ENCODE measurements at regions not wholly inside any gene's neighbourhood (a gene's known extent, or its start where the extent isn't known, plus 50 kb on each side); places are given as distances from the start of the nearest gene placed in this dataset. TPM values are rescaled to one million over a fixed set of nuclear protein-coding genes. Genes with fewer than 3 reads are reported as not detected.
"Not testable (repeated sequence)": the region's sequence is repeated elsewhere in the genome, so short reads cannot be mapped to it uniquely, and the experiment has no call there.

DNA sequence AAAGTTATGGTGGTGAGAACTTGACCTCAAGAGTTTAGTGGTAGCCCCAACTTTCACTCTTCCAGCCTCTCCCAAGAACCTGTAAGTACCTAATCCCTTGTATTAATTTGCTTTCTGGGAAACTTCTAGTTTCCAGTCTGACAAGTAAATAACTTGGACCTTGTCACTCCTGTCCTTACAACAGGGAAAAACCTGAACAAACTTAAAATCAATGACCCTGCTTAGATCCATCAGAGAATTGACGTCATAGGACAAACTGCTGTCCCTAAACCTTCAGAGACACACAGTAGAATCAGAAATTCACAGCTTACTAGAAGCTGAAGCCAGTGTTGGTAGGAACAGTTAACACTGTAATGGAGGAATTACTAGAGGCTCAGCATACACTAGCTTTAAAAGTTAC lies 60.0 kb upstream of the DCLK2 start:
- no peak for DNase-seq (ENCODE audit: low read depth in 2 of 3, low spot score in 2 of 3)

DNA sequence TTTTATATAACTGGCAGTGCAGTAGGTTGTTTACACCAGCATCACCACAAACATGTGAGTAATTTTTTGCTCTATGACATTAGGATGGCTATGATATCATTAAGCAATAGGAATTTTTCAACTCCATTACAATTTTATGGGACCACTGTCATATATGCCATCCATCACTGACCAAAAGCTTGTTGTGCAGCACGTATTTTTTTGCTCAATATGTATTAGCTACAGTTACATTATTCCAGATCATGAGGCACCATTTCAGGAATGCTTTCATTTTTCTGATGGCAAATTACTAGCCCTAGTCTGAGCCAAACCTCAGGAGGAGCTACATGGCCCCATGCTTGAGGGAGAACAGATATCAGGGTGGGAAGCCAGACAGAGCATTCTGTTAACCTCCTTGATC lies 56.8 kb upstream of the DCLK2 start:
- no peak for DNase-seq (ENCODE audit: low read depth in 2 of 3, low spot score in 2 of 3)

DNA sequence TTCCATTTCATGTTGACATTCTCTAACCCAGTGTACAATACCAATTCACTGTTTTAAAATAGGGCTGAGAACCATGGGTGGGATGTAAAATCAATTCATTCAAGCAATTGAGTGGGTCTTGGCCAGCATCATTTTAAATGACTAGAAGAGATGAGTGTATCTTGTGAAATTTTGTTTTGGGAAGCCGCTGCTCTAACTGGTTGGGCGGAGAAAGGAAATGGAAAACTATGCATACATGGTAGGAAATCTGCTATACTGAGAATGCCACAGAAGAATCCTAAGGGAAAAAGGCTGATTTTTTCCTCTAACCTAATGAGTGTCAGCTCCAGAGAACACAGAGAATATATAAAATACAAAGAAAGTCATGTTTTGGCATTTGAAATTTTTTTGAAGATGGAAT lies 54.8 kb upstream of the DCLK2 start:
- no peak for DNase-seq (ENCODE audit: low read depth in 2 of 3, low spot score in 2 of 3)

DNA sequence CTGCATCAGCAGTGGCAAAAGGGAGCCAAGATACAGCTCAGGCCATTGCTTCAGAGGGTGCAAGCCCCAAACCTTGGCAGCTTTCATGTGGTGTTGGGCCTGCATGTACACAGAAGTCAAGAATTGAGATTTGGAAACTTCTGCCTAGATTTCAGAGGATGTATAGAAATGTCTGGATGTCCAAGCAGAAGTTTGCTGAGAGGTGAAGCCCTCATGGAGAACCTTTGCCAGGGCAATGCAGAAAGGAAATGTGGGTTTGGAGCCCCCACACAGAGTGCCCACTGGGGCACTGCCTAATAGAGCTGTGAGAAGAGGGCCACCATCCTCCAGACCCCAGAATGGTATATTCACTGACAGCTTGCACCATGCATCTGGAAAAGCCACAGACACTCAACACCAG lies 51.3 kb upstream of the DCLK2 start:
- DNase-seq (ENCODE audit: low read depth in 2 of 3, low spot score in 2 of 3), result not testable (repeated sequence)

Small RNA genes lying in the stretch of these regions (small RNA-seq; reads per million reads assigned to genes)
- gene RNA5SP167, result not detected
- not detected for gene RNU6-1230P

Measured in hematopoietic multipotent progenitor cell (in vitro differentiated cells).